Activated T-helper 2 cell treated with anti-CD3 and anti-CD28 coated beads, Interferon-gamma antibody, Interleukin-2, Interleukin-4, amounts not matched to agents 10 μg/mL and 5 μg/mL and 100 μg/mL, durations not matched to agents 14 hours and 24 hours and 36 hours (primary cell): ENCODE measurements at regions not wholly inside any gene's neighbourhood (a gene's known extent, or its start where the extent isn't known, plus 50 kb on each side); places are given as distances from the start of the nearest gene placed in this dataset.

Experiments used
- DNase-seq: peaks from one replicate; pipeline ENCODE4 v3.0.0; 2021; ENCODE audit warnings: low spot score
- H3K27ac Mint-ChIP-seq: one replicate; pipeline ENCODE4 v1.8.0; 2021; ENCODE audit warnings: mixed read lengths
- H3K27me3 Mint-ChIP-seq: one replicate; pipeline ENCODE4 v1.8.0; 2021; ENCODE audit warnings: low read depth, mixed read lengths
- H3K36me3 Mint-ChIP-seq: one replicate; pipeline ENCODE4 v1.8.0; 2021; ENCODE audit warnings: low read depth, mixed read lengths
- H3K4me1 Mint-ChIP-seq: one replicate; pipeline ENCODE4 v1.8.0; 2021; ENCODE audit warnings: low read depth, mixed read lengths
- H3K4me3 Mint-ChIP-seq: one replicate; pipeline ENCODE4 v1.8.0; 2021; ENCODE audit warnings: low read depth, mild to moderate bottlenecking, moderate library complexity, mixed read lengths
- H3K9me3 Mint-ChIP-seq: one replicate; pipeline ENCODE4 v1.8.0; 2021; ENCODE audit warnings: mixed read lengths
- intact Hi-C: fragments of 100-400 bp; cut with micrococcal nuclease; formaldehyde crosslinking; loops from one replicate; pipeline ENCODE4 v1.15.1; 2023

- no peak overlapping the region for H3K4me3 Mint-ChIP-seq
- no peaks in the 10 kb centered on the region for H3K4me1 Mint-ChIP-seq
- intact Hi-C loops: no loop called here
- H3K9me3 Mint-ChIP-seq: peaks cover 26% of the 10 kb centered on the region
- H3K27me3 Mint-ChIP-seq: peaks cover 12% of the 10 kb centered on the region
- DNase-seq: no peak
- no peaks in the 10 kb centered on the region for H3K36me3 Mint-ChIP-seq
- no peak overlapping the region for H3K27ac Mint-ChIP-seq
Observed at GRCh38 chr5:143934821-143935220, 122.9 kb downstream of the HMHB1 start.

- Mint-ChIP-seq H3K27me3 (peaks cover 12% of the 10 kb centered on the region), H3K27ac (no peak overlapping the region), H3K36me3 (no peaks in the 10 kb centered on the region), H3K4me3 (no peak overlapping the region), H3K9me3 (peaks cover 27% of the 10 kb centered on the region), H3K4me1 (no peaks in the 10 kb centered on the region)
- no peak for DNase-seq
- intact Hi-C loops: no loop called here
Observed at GRCh38 chr5:143938230-143938629, 126.3 kb downstream of the HMHB1 start.

- Mint-ChIP-seq H3K36me3 (no peaks in the 10 kb centered on the region), H3K4me1 (no peaks in the 10 kb centered on the region), H3K27me3 (peaks cover 15% of the 10 kb centered on the region), H3K9me3 (peaks cover 37% of the 10 kb centered on the region), H3K27ac (no peak overlapping the region), H3K4me3 (no peak overlapping the region)
- intact Hi-C loops: no loop called here
- DNase-seq: no peak
Observed at GRCh38 chr5:143946837-143947236, 134.9 kb downstream of the HMHB1 start.

GRCh38 chr5:143947313-143947712 is 135.4 kb downstream of the HMHB1 start:
- Mint-ChIP-seq H3K27ac (no peak overlapping the region), H3K4me1 (no peaks in the 10 kb centered on the region), H3K27me3 (peaks cover 15% of the 10 kb centered on the region), H3K4me3 (no peak overlapping the region), H3K9me3 (peaks cover 37% of the 10 kb centered on the region), H3K36me3 (no peaks in the 10 kb centered on the region)
- DNase-seq: no peak
- intact Hi-C loops: no loop called here

GRCh38 chr5:143952809-143953208 is 140.8 kb downstream of the HMHB1 start:
- H3K9me3 Mint-ChIP-seq: peaks cover 13% of the 10 kb centered on the region
- no peaks in the 10 kb centered on the region for H3K4me1 Mint-ChIP-seq
- no peak overlapping the region for H3K27ac Mint-ChIP-seq
- intact Hi-C loops: no loop called here
- peaks cover 19% of the 10 kb centered on the region for H3K27me3 Mint-ChIP-seq
- no peak overlapping the region for H3K4me3 Mint-ChIP-seq
- DNase-seq: no peak
- no peaks in the 10 kb centered on the region for H3K36me3 Mint-ChIP-seq

- H3K27ac Mint-ChIP-seq: no peak overlapping the region
- no peak overlapping the region for H3K4me3 Mint-ChIP-seq
- H3K36me3 Mint-ChIP-seq: no peaks in the 10 kb centered on the region
- H3K27me3 Mint-ChIP-seq: peaks cover 22% of the 10 kb centered on the region
- peaks cover 8% of the 10 kb centered on the region for H3K9me3 Mint-ChIP-seq
- intact Hi-C loops: no loop called here
- DNase-seq: no peak
- H3K4me1 Mint-ChIP-seq: no peaks in the 10 kb centered on the region
Observed at GRCh38 chr5:143953851-143954250, 141.9 kb downstream of the HMHB1 start.

- no peaks in the 10 kb centered on the region for H3K9me3 Mint-ChIP-seq
- no peak overlapping the region for H3K27ac Mint-ChIP-seq
- no peak for DNase-seq
- no peak overlapping the region for H3K4me3 Mint-ChIP-seq
- no peaks in the 10 kb centered on the region for H3K4me1 Mint-ChIP-seq
- H3K27me3 Mint-ChIP-seq: peaks cover 16% of the 10 kb centered on the region
- intact Hi-C loops: no loop called here
- H3K36me3 Mint-ChIP-seq: no peaks in the 10 kb centered on the region
Observed at GRCh38 chr5:143955141-143955540, 143.2 kb downstream of the HMHB1 start.

- Mint-ChIP-seq H3K27ac (no peak overlapping the region), H3K4me1 (no peaks in the 10 kb centered on the region), H3K27me3 (peaks cover 19% of the 10 kb centered on the region), H3K9me3 (no peaks in the 10 kb centered on the region), H3K4me3 (no peak overlapping the region), H3K36me3 (no peaks in the 10 kb centered on the region)
- intact Hi-C loops: no loop called here
- DNase-seq: no peak
Observed at GRCh38 chr5:143957455-143957854, 145.5 kb downstream of the HMHB1 start.

- no peak overlapping the region for H3K4me3 Mint-ChIP-seq
- no peaks in the 10 kb centered on the region for H3K9me3 Mint-ChIP-seq
- no peak for DNase-seq
- H3K36me3 Mint-ChIP-seq: no peaks in the 10 kb centered on the region
- intact Hi-C loops: no loop called here
- H3K4me1 Mint-ChIP-seq: no peaks in the 10 kb centered on the region
- peaks cover 16% of the 10 kb centered on the region for H3K27me3 Mint-ChIP-seq
- no peak overlapping the region for H3K27ac Mint-ChIP-seq
Observed at GRCh38 chr5:143962201-143962600, 150.2 kb downstream of the HMHB1 start.

- intact Hi-C loops: loop anchor here (5.0 kb wide), 3 partner anchors 227 to 1043 kb away; no protein-coding TSS in a partner anchor
- Mint-ChIP-seq H3K27me3 (peaks cover 16% of the 10 kb centered on the region), H3K9me3 (no peaks in the 10 kb centered on the region), H3K4me3 (no peak overlapping the region), H3K4me1 (no peaks in the 10 kb centered on the region), H3K27ac (no peak overlapping the region), H3K36me3 (no peaks in the 10 kb centered on the region)
- DNase-seq: no peak
Observed at GRCh38 chr5:143964919-143965318, 153.0 kb downstream of the HMHB1 start.

- Mint-ChIP-seq H3K27ac (no peak overlapping the region), H3K27me3 (peaks cover 22% of the 10 kb centered on the region), H3K4me3 (no peak overlapping the region), H3K9me3 (no peaks in the 10 kb centered on the region), H3K4me1 (no peaks in the 10 kb centered on the region), H3K36me3 (no peaks in the 10 kb centered on the region)
- no peak for DNase-seq
- intact Hi-C loops: loop anchor here (5.0 kb wide), 3 partner anchors 226 to 1044 kb away; no protein-coding TSS in a partner anchor
Observed at GRCh38 chr5:143966280-143966679, 154.3 kb downstream of the HMHB1 start.

GRCh38 chr5:143968071-143968878 is 156.3 kb downstream of the HMHB1 start:
- Mint-ChIP-seq H3K36me3 (no peaks in the 10 kb centered on the region), H3K4me1 (peaks cover 2% of the 10 kb centered on the region), H3K9me3 (no peaks in the 10 kb centered on the region), H3K27me3 (peaks cover 30% of the 10 kb centered on the region), H3K27ac (no peak overlapping the region), H3K4me3 (no peak overlapping the region)
- DNase-seq: no peak
- intact Hi-C loops: loop anchor here (1.0 to 5.0 kb wide), 4 partner anchors 140 to 1046 kb away; no protein-coding TSS in a partner anchor

- H3K36me3 Mint-ChIP-seq: no peaks in the 10 kb centered on the region
- intact Hi-C loops: no loop called here
- H3K27ac Mint-ChIP-seq: no peak overlapping the region
- peaks cover 2% of the 10 kb centered on the region for H3K4me1 Mint-ChIP-seq
- H3K27me3 Mint-ChIP-seq: peaks cover 27% of the 10 kb centered on the region
- no peaks in the 10 kb centered on the region for H3K9me3 Mint-ChIP-seq
- no peak overlapping the region for H3K4me3 Mint-ChIP-seq
- DNase-seq: no peak
Observed at GRCh38 chr5:143970159-143970558, 158.2 kb downstream of the HMHB1 start.
